ENCODE measurements at regions not wholly inside any gene's neighbourhood (a gene's known extent, or its start where the extent isn't known, plus 50 kb on each side); places are given as distances from the start of the nearest gene placed in this dataset.
"Not testable (repeated sequence)": the region's sequence is repeated elsewhere in the genome, so short reads cannot be mapped to it uniquely, and the experiment has no call there.

DNA sequence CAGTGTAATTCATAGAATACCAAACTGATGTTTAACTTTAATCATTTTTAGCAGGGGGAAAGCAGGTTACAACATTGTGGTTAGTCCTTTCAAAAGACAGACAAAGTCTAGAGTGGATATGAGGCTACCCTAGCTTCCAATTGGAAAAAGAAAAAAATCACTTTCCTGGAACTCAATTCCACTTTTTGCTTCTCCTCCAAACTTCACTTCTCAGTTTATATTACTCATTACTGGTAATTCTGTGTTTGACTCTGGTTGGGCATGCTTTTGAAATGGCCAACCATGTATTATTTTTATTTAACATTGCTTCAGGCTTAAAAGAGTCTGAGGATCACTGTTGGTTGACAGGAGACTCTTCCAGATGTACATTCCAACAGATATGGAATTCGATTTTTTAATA lies 84.8 kb downstream of the RAP2B start:
- TF ChIP-seq EZH2phosphoT487 (IDR thresholded peaks at IDR 0.05; ENCODE audit: borderline replicate concordance) = no peak
- TF ChIP-seq, protein P1, sequence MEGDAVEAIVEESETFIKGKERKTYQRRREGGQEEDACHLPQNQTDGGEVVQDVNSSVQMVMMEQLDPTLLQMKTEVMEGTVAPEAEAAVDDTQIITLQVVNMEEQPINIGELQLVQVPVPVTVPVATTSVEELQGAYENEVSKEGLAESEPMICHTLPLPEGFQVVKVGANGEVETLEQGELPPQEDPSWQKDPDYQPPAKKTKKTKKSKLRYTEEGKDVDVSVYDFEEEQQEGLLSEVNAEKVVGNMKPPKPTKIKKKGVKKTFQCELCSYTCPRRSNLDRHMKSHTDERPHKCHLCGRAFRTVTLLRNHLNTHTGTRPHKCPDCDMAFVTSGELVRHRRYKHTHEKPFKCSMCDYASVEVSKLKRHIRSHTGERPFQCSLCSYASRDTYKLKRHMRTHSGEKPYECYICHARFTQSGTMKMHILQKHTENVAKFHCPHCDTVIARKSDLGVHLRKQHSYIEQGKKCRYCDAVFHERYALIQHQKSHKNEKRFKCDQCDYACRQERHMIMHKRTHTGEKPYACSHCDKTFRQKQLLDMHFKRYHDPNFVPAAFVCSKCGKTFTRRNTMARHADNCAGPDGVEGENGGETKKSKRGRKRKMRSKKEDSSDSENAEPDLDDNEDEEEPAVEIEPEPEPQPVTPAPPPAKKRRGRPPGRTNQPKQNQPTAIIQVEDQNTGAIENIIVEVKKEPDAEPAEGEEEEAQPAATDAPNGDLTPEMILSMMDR (conservative IDR thresholded peaks at IDR 0.05; ENCODE audit: low read length) = no peak
- no peaks in the 10 kb centered on the region for H3K36me3 ChIP-seq (ENCODE audit: insufficient read depth, low read length)
- H3K9ac ChIP-seq (ENCODE audit: low read depth, low read length, poor library complexity, severe bottlenecking) = no peak overlapping the region
- no peaks in the 10 kb centered on the region for H3K4me1 ChIP-seq (ENCODE audit: insufficient read depth, low read length, poor library complexity, severe bottlenecking)
- no peaks in the 10 kb centered on the region for H3K27me3 ChIP-seq (ENCODE audit: insufficient read depth, low read length, poor library complexity, severe bottlenecking)
- no peak overlapping the region for H3K4me3 ChIP-seq (ENCODE audit: low read length, poor library complexity, severe bottlenecking)
- H4K20me1 ChIP-seq (ENCODE audit: insufficient read depth, low read length, poor library complexity, severe bottlenecking) = no peaks in the 10 kb centered on the region
- H3K9me2 ChIP-seq (replicated peaks; ENCODE audit: low read depth, low read length) = no peaks in the 10 kb centered on the region
- 0 out of 2 replicates have a peak, but pooled peaks cover 1% of the 10 kb centered on the region for H3K9me3 ChIP-seq (ENCODE audit: insufficient read depth, low read depth, low read length)
- no peaks in the 10 kb centered on the region; the same call in 1 of the 2 replicates for H3F3A ChIP-seq (ENCODE audit: low read depth)
- no peak overlapping the region for H2AFZ ChIP-seq (ENCODE audit: low read length)
- no peaks in the 10 kb centered on the region for H3K79me2 ChIP-seq (ENCODE audit: insufficient read depth, low read length)
- H3K4me2 ChIP-seq (ENCODE audit: low read depth, low read length, poor library complexity, severe bottlenecking) = no peak overlapping the region

DNA sequence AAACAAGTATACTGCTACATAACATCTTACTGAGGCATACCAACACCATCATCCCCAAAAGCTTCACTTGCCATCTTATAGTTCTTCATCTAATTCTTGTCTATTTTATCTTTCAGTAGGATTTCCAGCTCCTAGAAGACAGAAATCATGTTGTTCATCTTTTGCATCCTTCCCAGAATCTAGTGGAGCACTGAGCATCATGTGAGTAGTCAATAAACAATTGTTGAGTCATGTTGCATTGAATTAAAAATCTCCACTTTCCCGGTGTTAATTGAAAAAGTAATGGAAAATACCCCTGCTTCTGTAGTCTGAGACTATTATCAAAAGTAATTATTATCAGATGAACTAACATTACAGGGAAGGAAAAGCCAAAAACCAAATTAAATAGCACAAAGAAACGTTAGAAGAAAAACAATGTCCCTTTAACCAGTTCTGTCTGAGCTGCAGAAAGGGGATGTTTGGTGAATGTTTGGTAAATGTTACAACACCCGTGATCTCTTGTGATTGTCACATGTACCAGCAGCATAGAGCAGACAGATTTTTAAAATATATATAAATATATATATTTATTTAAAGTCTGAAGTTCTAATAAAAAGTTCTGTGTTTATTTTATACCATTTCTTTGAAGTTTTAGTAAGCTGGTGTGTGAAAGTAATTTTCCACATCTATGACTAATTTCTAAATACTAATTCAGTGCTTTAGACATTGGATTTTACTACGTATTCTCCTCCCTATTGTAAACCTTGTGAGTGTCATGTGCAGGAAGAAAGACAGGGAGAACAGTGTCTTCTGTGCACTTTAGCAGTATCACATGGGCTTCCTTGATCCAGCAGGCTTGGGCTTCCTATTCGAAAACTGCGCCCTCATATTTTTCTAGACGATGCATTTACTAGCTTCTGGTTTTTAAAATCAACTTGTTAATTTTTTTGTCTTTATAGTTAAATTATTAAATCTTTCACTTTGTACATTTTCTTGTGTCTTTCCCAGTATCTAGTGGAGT lies 85.6 kb downstream of the RAP2B start:
- Histone ChIP-seq H3K79me2 (ENCODE audit: insufficient read depth, low read length) (no peaks in the 10 kb centered on the region), H3K4me2 (ENCODE audit: low read depth, low read length, poor library complexity, severe bottlenecking) (no peak overlapping the region), H3K9me2 (replicated peaks; ENCODE audit: low read depth, low read length) (no peaks in the 10 kb centered on the region), H3K27me3 (ENCODE audit: insufficient read depth, low read length, poor library complexity, severe bottlenecking) (no peaks in the 10 kb centered on the region), H3K4me3 (ENCODE audit: low read length, poor library complexity, severe bottlenecking) (no peak overlapping the region), H3K9ac (ENCODE audit: low read depth, low read length, poor library complexity, severe bottlenecking) (no peak overlapping the region), H3K4me1 (ENCODE audit: insufficient read depth, low read length, poor library complexity, severe bottlenecking) (no peaks in the 10 kb centered on the region), H4K20me1 (ENCODE audit: insufficient read depth, low read length, poor library complexity, severe bottlenecking) (no peaks in the 10 kb centered on the region), H3K36me3 (ENCODE audit: insufficient read depth, low read length) (no peaks in the 10 kb centered on the region), H3K9me3 (ENCODE audit: insufficient read depth, low read depth, low read length) (no peaks in the 10 kb centered on the region), H2AFZ (ENCODE audit: low read length) (peak overlapping the region; percentile 82), H3F3A (ENCODE audit: low read depth) (no peaks in the 10 kb centered on the region; the same call in 1 of the 2 replicates)
- TF ChIP-seq, protein P1 (conservative IDR thresholded peaks at IDR 0.05; ENCODE audit: low read length) = no peak
- no peak for TF ChIP-seq EZH2phosphoT487 (IDR thresholded peaks at IDR 0.05; ENCODE audit: borderline replicate concordance)

DNA sequence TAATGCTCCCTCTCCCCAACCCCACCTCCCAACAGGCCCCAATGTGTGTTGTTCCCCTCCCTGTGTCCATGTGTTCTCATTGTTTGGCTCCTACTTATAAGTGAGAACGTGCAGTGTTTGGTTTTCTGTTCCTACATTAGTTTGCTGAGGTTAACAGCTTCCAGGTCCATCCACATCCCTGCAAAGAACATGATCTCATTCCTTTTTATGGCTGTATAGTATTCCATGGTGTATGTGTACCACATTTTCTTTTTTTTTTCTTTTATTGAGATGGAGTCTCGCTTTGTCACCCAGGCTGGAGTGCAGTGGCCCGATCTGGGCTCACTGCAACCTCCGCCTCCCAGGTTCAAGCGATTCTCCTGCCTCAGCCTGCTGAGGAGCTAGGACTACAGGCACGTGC lies 86.8 kb downstream of the RAP2B start:
- not testable (repeated sequence) for H3F3A ChIP-seq (ENCODE audit: low read depth); H3K9me2 ChIP-seq (replicated peaks; ENCODE audit: low read depth, low read length)

More for the DNA sequence above, 86.8 kb downstream of the RAP2B start:
- H4K20me1 ChIP-seq (ENCODE audit: insufficient read depth, low read length, poor library complexity, severe bottlenecking); H3K4me1 ChIP-seq (ENCODE audit: insufficient read depth, low read length, poor library complexity, severe bottlenecking); H3K27me3 ChIP-seq (ENCODE audit: insufficient read depth, low read length, poor library complexity, severe bottlenecking); H3K36me3 ChIP-seq (ENCODE audit: insufficient read depth, low read length); H3K9me3 ChIP-seq (ENCODE audit: insufficient read depth, low read depth, low read length); H3K4me2 ChIP-seq (ENCODE audit: low read depth, low read length, poor library complexity, severe bottlenecking); H3K79me2 ChIP-seq (ENCODE audit: insufficient read depth, low read length); H3K4me3 ChIP-seq (ENCODE audit: low read length, poor library complexity, severe bottlenecking); H3K9ac ChIP-seq (ENCODE audit: low read depth, low read length, poor library complexity, severe bottlenecking); H2AFZ ChIP-seq (ENCODE audit: low read length): not testable (repeated sequence)
